PC-3 (cell line): ENCODE measurements at regions not wholly inside any gene's neighbourhood (a gene's known extent, or its start where the extent isn't known, plus 50 kb on each side); places are given as distances from the start of the nearest gene placed in this dataset.

Experiments used
- CTCF ChIP-seq: fragments of 300-600 bp; sonication (generic); conservative IDR thresholded peaks from 2 replicates; pipeline ENCODE4 v1.5.1; 2017; ENCODE audit warnings: antibody characterized with exemption, low read depth, mild to moderate bottlenecking, low read length
- EZH2 ChIP-seq: fragments of 300-600 bp; sonication (generic); IDR thresholded peaks from one replicate; pipeline ENCODE4 v1.6.1; 2017; ENCODE audit warnings: antibody characterized with exemption, mild to moderate bottlenecking, low read length; ENCODE audit not compliant: unreplicated experiment
- EZH2phosphoT487 ChIP-seq: fragments of 300-600 bp; sonication (generic); IDR thresholded peaks from 2 replicates; pipeline ENCODE4 v1.6.1; 2018; ENCODE audit warnings: mild to moderate bottlenecking, antibody characterized with exemption, low read length, borderline replicate concordance

- no peak for TF ChIP-seq CTCF
- no peak for TF ChIP-seq EZH2
- no peak for TF ChIP-seq EZH2phosphoT487
Observed at GRCh38 chr5:167903243-167903642, 388.2 kb upstream of the WWC1 start.
